ENCODE measurements at regions not wholly inside any gene's neighbourhood (a gene's known extent, or its start where the extent isn't known, plus 50 kb on each side); places are given as distances from the start of the nearest gene placed in this dataset.

GRCh38 chr1:170355267-170355801 is 176.6 kb upstream of the GORAB start:
- no peak for TF ChIP-seq CTCF (IDR thresholded peaks at IDR 0.05)
- no peak for TF ChIP-seq POLR2A (IDR thresholded peaks at IDR 0.05)

Data from right lobe of liver (tissue), 4 donors.